Thoracic aorta (tissue), 2 donors: ENCODE measurements at regions not wholly inside any gene's neighbourhood (a gene's known extent, or its start where the extent isn't known, plus 50 kb on each side); places are given as distances from the start of the nearest gene placed in this dataset.

ENCODE experiments used
- ATAC-seq: fragments of 150-250 bp; one replicate; pipeline ENCODE4 v1.8.0; 2017; ENCODE audit warnings: low read depth; ENCODE audit not compliant: insufficient number of reproducible peaks, low FRiP score
- DNase-seq: peaks from one replicate; pipeline ENCODE4 v3.0.0-alpha.2; 2020; ENCODE audit warnings: low spot score
- H3K27ac ChIP-seq, 2 donors: fragments of 200-600 bp; sonication (generic); 1 replicate in 1 of 2; 2 replicates in 1 of 2; pipeline ENCODE4 v1.5.1; 2016; ENCODE audit warnings: mild to moderate bottlenecking in 2 of 2, moderate library complexity in 2 of 2
- H3K27me3 ChIP-seq: fragments of 200-600 bp; sonication (generic); replicated peaks from 2 replicates; pipeline ENCODE4 v1.6.0; 2016; ENCODE audit warnings: mild to moderate bottlenecking; ENCODE audit not compliant: insufficient read depth
- H3K36me3 ChIP-seq: fragments of 200-600 bp; sonication (generic); one replicate; pipeline ENCODE4 v1.5.1; 2016
- H3K4me1 ChIP-seq, 2 donors: fragments of 200-600 bp; sonication (generic); 1 replicate in 1 of 2; 2 replicates in 1 of 2; pipeline versions ENCODE4 v1.5.1 to v1.6.0; 2016; ENCODE audit warnings: low read depth in 2 of 2, mild to moderate bottlenecking in 1 of 2; ENCODE audit not compliant: control insufficient read depth in 1 of 2
- H3K4me3 ChIP-seq: fragments of 200-600 bp; sonication (generic); 2 replicates; pipeline ENCODE4 v1.5.1; 2016; ENCODE audit warnings: mild to moderate bottlenecking
- H3K9me3 ChIP-seq: fragments of 200-600 bp; sonication (generic); 2 replicates; pipeline ENCODE4 v1.5.1; 2016
- TF ChIP-seq, protein P1 (sequence below): fragments of 200-600 bp; sonication (generic); IDR thresholded peaks from one replicate; pipeline ENCODE4 v1.5.1; 2019; ENCODE audit warnings: antibody characterized with exemption

DNA sequence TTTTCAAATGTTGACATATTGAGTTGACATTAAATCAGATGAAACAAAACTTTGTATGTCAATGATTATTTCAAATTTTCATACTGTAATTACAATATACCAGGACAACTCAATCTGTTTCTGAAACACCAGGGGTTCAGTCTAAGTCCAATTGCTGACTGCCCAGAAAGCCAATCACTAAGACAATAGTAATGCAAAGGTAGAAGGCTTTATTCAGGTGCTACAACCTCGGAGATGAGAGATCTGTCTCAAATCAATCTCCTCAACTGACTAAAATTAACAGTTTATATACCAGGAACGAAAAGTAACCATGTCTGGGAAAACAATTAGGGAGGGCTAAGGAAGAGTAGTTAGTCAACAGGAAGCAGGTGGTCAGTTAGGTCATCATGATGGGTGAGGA, 1400.4 kb downstream of the SUCLG1 start:
- Histone ChIP-seq H3K4me1 (no peaks in the 10 kb centered on the region), H3K27me3 (no peaks in the 10 kb centered on the region), H3K36me3 (no peaks in the 10 kb centered on the region), H3K9me3 (no peaks in the 10 kb centered on the region), H3K27ac (no peak overlapping the region), H3K4me3 (no peak overlapping the region)
- TF ChIP-seq, protein P1, sequence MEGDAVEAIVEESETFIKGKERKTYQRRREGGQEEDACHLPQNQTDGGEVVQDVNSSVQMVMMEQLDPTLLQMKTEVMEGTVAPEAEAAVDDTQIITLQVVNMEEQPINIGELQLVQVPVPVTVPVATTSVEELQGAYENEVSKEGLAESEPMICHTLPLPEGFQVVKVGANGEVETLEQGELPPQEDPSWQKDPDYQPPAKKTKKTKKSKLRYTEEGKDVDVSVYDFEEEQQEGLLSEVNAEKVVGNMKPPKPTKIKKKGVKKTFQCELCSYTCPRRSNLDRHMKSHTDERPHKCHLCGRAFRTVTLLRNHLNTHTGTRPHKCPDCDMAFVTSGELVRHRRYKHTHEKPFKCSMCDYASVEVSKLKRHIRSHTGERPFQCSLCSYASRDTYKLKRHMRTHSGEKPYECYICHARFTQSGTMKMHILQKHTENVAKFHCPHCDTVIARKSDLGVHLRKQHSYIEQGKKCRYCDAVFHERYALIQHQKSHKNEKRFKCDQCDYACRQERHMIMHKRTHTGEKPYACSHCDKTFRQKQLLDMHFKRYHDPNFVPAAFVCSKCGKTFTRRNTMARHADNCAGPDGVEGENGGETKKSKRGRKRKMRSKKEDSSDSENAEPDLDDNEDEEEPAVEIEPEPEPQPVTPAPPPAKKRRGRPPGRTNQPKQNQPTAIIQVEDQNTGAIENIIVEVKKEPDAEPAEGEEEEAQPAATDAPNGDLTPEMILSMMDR: no peak
- ATAC-seq (no peak), DNase-seq (no peak)

GRCh38 chr2:83055376-83056010, 1403.6 kb downstream of the SUCLG1 start:
- ATAC-seq (no peak), DNase-seq (no peak)
- Histone ChIP-seq H3K9me3 (no peaks in the 10 kb centered on the region), H3K36me3 (no peaks in the 10 kb centered on the region), H3K27ac (no peak overlapping the region), H3K27me3 (no peaks in the 10 kb centered on the region), H3K4me3 (no peak overlapping the region), H3K4me1 (no peaks in the 10 kb centered on the region)
- TF ChIP-seq, protein P1: no peak

GRCh38 chr2:83054751-83055150, 1404.3 kb downstream of the SUCLG1 start:
- Histone ChIP-seq H3K36me3 (no peaks in the 10 kb centered on the region), H3K4me3 (no peak overlapping the region), H3K9me3 (no peaks in the 10 kb centered on the region), H3K27me3 (no peaks in the 10 kb centered on the region), H3K27ac (no peak overlapping the region), H3K4me1 (no peaks in the 10 kb centered on the region)
- DNase-seq: no peak
- no peak for ATAC-seq
- TF ChIP-seq, protein P1: no peak

- DNase-seq (no peak), ATAC-seq (no peak)
- H3K36me3 ChIP-seq: no peaks in the 10 kb centered on the region
- no peak overlapping the region for H3K4me3 ChIP-seq
- H3K9me3 ChIP-seq: no peaks in the 10 kb centered on the region
- no peaks in the 10 kb centered on the region for H3K27me3 ChIP-seq
- no peaks in the 10 kb centered on the region for H3K4me1 ChIP-seq
- no peak overlapping the region for H3K27ac ChIP-seq
- TF ChIP-seq, protein P1: no peak
Measured at GRCh38 chr2:83051538-83052170, 1407.4 kb downstream of the SUCLG1 start.

DNA sequence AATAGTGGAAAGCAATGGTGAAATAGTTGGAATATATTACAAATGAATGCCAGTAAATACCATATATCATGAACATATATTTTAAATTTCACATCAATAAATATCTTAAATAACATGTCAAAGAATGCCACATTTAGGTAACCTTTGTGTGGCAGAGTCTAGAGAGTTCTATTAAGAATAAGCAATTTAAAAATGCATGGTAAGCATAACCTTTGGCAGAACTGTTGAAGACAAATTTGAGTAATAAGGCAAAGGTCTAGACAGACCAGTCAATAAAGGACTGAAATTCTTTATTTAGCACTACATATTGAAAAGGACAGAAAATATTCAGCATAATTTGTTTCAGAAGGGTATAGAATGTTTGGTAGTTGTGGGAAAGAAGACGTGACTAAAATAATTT, 1417.0 kb downstream of the SUCLG1 start:
- no peak overlapping the region for H3K27ac ChIP-seq
- DNase-seq (no peak), ATAC-seq (no peak)
- no peak overlapping the region for H3K4me3 ChIP-seq
- H3K9me3 ChIP-seq: no peaks in the 10 kb centered on the region
- H3K27me3 ChIP-seq: no peaks in the 10 kb centered on the region
- TF ChIP-seq, protein P1: no peak
- no peaks in the 10 kb centered on the region for H3K4me1 ChIP-seq
- no peaks in the 10 kb centered on the region for H3K36me3 ChIP-seq
